Astrocyte (in vitro differentiated cells and primary cell): ENCODE measurements at regions not wholly inside any gene's neighbourhood (a gene's known extent, or its start where the extent isn't known, plus 50 kb on each side); places are given as distances from the start of the nearest gene placed in this dataset.

Experiments used
- DNase-seq: peaks from one replicate; pipeline ENCODE4 v3.0.0-alpha.2; 2010; ENCODE audit warnings: low read depth
- FAIRE-seq: peaks from 2 replicates; lab custom pipeline; 2011; peaks lifted over from hg19 to GRCh38; lab: Jason Lieb, UNC
- H2AFZ ChIP-seq: 2 replicates; pipeline ENCODE4 v1.6.0; 2012; ENCODE audit warnings: low read depth, low read length, inconsistent platforms
- H3K27ac ChIP-seq: 2 replicates; pipeline ENCODE4 v1.5.1; 2011; ENCODE audit warnings: low read depth, low read length, inconsistent platforms
- H3K27me3 ChIP-seq: 2 replicates; pipeline ENCODE4 v1.6.0; 2011; ENCODE audit warnings: low read length, inconsistent platforms; ENCODE audit not compliant: insufficient read depth
- H3K36me3 ChIP-seq: 2 replicates; pipeline ENCODE4 v1.5.1; 2011; ENCODE audit warnings: low read length, inconsistent platforms; ENCODE audit not compliant: insufficient read depth
- H3K4me1 ChIP-seq: 2 replicates; pipeline ENCODE4 v1.5.1; 2011; ENCODE audit warnings: low read length, inconsistent platforms; ENCODE audit not compliant: insufficient read depth
- H3K4me2 ChIP-seq: 2 replicates; pipeline ENCODE4 v1.6.0; 2012; ENCODE audit warnings: low read length, inconsistent platforms
- H3K4me3 ChIP-seq: 2 replicates; pipeline ENCODE4 v1.5.1; 2011; ENCODE audit warnings: low read depth, mild to moderate bottlenecking, low read length, inconsistent platforms; ENCODE audit not compliant: insufficient read depth
- H3K79me2 ChIP-seq: 2 replicates; pipeline ENCODE4 v1.6.0; 2012; ENCODE audit warnings: mild to moderate bottlenecking, low read length, inconsistent platforms; ENCODE audit not compliant: insufficient read depth
- H3K9ac ChIP-seq: 2 replicates; pipeline ENCODE4 v1.6.0; 2012; ENCODE audit warnings: mild to moderate bottlenecking, low read length, inconsistent platforms
- H3K9me3 ChIP-seq: 2 replicates; pipeline ENCODE4 v1.5.1; 2012; ENCODE audit warnings: low read depth, mild to moderate bottlenecking, low read length, inconsistent platforms; ENCODE audit not compliant: insufficient read depth
- H4K20me1 ChIP-seq: 2 replicates; pipeline ENCODE4 v1.6.0; 2012; ENCODE audit warnings: low read length, inconsistent platforms; ENCODE audit not compliant: insufficient read depth
- H3K27ac Mint-ChIP-seq: one replicate; pipeline ENCODE4 v1.8.0; 2021; ENCODE audit warnings: mild to moderate bottlenecking, mixed read lengths; ENCODE audit not compliant: unreplicated experiment
- H3K27me3 Mint-ChIP-seq: one replicate; pipeline ENCODE4 v1.8.0; 2021; ENCODE audit warnings: low read depth, mixed read lengths; ENCODE audit not compliant: unreplicated experiment
- H3K36me3 Mint-ChIP-seq: one replicate; pipeline ENCODE4 v1.8.0; 2021; ENCODE audit warnings: low read depth, mixed read lengths; ENCODE audit not compliant: unreplicated experiment
- H3K4me1 Mint-ChIP-seq: one replicate; pipeline ENCODE4 v1.8.0; 2021; ENCODE audit warnings: low read depth, mixed read lengths; ENCODE audit not compliant: unreplicated experiment
- H3K4me3 Mint-ChIP-seq: one replicate; pipeline ENCODE4 v1.8.0; 2021; ENCODE audit warnings: mild to moderate bottlenecking, moderate library complexity, mixed read lengths; ENCODE audit not compliant: unreplicated experiment
- H3K9me3 Mint-ChIP-seq: one replicate; pipeline ENCODE4 v1.8.0; 2021; ENCODE audit warnings: mild to moderate bottlenecking, mixed read lengths; ENCODE audit not compliant: unreplicated experiment
- CTCF ChIP-seq: IDR thresholded peaks from 2 replicates; pipeline ENCODE4 v1.5.1; 2011; ENCODE audit warnings: low read depth, mild to moderate bottlenecking, inconsistent platforms, low read length, moderate library complexity; ENCODE audit not compliant: insufficient read depth
- EZH2 ChIP-seq: IDR thresholded peaks from 2 replicates; pipeline ENCODE4 v1.6.1; 2012; ENCODE audit warnings: mild to moderate bottlenecking, low read length, inconsistent platforms; ENCODE audit not compliant: insufficient read depth

GRCh38 chr5:175060257-175060656, 335.9 kb downstream of the MSX2 start:
- Mint-ChIP-seq H3K4me1 (peaks cover 5% of the 10 kb centered on the region), H3K9me3 (no peaks in the 10 kb centered on the region), H3K4me3 (no peak overlapping the region), H3K27ac (no peak overlapping the region), H3K36me3 (no peaks in the 10 kb centered on the region), H3K27me3 (peaks cover 20% of the 10 kb centered on the region)
- Histone ChIP-seq H2AFZ (peak overlapping the region; percentile 59), H3K4me1 (peaks cover 7% of the 10 kb centered on the region), H4K20me1 (no peaks in the 10 kb centered on the region), H3K36me3 (no peaks in the 10 kb centered on the region), H3K9ac (peak overlapping the region; percentile 55), H3K9me3 (no peaks in the 10 kb centered on the region), H3K4me3 (no peak overlapping the region), H3K79me2 (no peaks in the 10 kb centered on the region), H3K4me2 (peak overlapping the region; percentile 82), H3K27ac (no peak overlapping the region), H3K27me3 (no peaks in the 10 kb centered on the region)
- FAIRE-seq (no peak), DNase-seq (no peak)
- TF ChIP-seq EZH2, result no peak
- no peak for TF ChIP-seq CTCF

- H3K4me3 Mint-ChIP-seq, result peak overlapping the region; percentile 43
- Histone ChIP-seq H3K9ac (peak overlapping the region; percentile 55), H3K27me3 (no peaks in the 10 kb centered on the region), H3K9me3 (no peaks in the 10 kb centered on the region), H3K79me2 (no peaks in the 10 kb centered on the region), H3K4me2 (peak overlapping the region; percentile 82), H3K36me3 (no peaks in the 10 kb centered on the region), H3K27ac (no peak overlapping the region), H4K20me1 (no peaks in the 10 kb centered on the region), H2AFZ (peak overlapping the region; percentile 59), H3K4me1 (peaks cover 7% of the 10 kb centered on the region), H3K4me3 (no peak overlapping the region)
- FAIRE-seq, result no peak
- no peaks in the 10 kb centered on the region for H3K9me3 Mint-ChIP-seq
- no peaks in the 10 kb centered on the region for H3K36me3 Mint-ChIP-seq
- H3K27me3 Mint-ChIP-seq, result peaks cover 20% of the 10 kb centered on the region
- peak; percentile 58 for DNase-seq
- H3K4me1 Mint-ChIP-seq, result peaks cover 5% of the 10 kb centered on the region
- no peak for TF ChIP-seq EZH2
- peak; percentile 20 for TF ChIP-seq CTCF
- H3K27ac Mint-ChIP-seq, result peak overlapping the region; percentile 42
Measured at GRCh38 chr5:175059687-175060211, 335.4 kb downstream of the MSX2 start.

- no peak for TF ChIP-seq EZH2
- TF ChIP-seq CTCF, result no peak
- Mint-ChIP-seq H3K4me3 (no peak overlapping the region), H3K4me1 (peaks cover 5% of the 10 kb centered on the region), H3K36me3 (no peaks in the 10 kb centered on the region), H3K9me3 (no peaks in the 10 kb centered on the region), H3K27ac (no peak overlapping the region), H3K27me3 (peaks cover 29% of the 10 kb centered on the region)
- H3K9ac ChIP-seq, result no peak overlapping the region
- H3K27ac ChIP-seq, result no peak overlapping the region
- no peaks in the 10 kb centered on the region for H3K36me3 ChIP-seq
- no peak overlapping the region for H2AFZ ChIP-seq
- DNase-seq (no peak), FAIRE-seq (no peak)
- H4K20me1 ChIP-seq, result no peaks in the 10 kb centered on the region
- no peak overlapping the region for H3K4me3 ChIP-seq
- H3K4me1 ChIP-seq, result peaks cover 7% of the 10 kb centered on the region
- no peak overlapping the region for H3K4me2 ChIP-seq
- no peaks in the 10 kb centered on the region for H3K9me3 ChIP-seq
- H3K79me2 ChIP-seq, result no peaks in the 10 kb centered on the region
- H3K27me3 ChIP-seq, result no peaks in the 10 kb centered on the region
Measured at GRCh38 chr5:175056831-175057230, 332.4 kb downstream of the MSX2 start.
